Activated B cell treated with CpG ODN at 0.5 μM for 24 hours (primary cell): ENCODE measurements at regions not wholly inside any gene's neighbourhood (a gene's known extent, or its start where the extent isn't known, plus 50 kb on each side); places are given as distances from the start of the nearest gene placed in this dataset.

Source experiments
- ATAC-seq: fragments of 200-7000 bp; cut with Tn5 transposase; one replicate; pipeline ENCODE4 v1.10.0; 2021; ENCODE audit warnings: low read depth, mild to moderate bottlenecking, moderate library complexity
- CTCF ChIA-PET: fragments of 350-600 bp; sonication (Branson Sonifier 250); formaldehyde crosslinking; loops from one replicate; lab custom pipeline; 2021; ENCODE audit warnings: antibody characterized with exemption; lab: Charles Lee
- POLR2A ChIA-PET: fragments of 350-600 bp; sonication (Branson Sonifier 250); formaldehyde crosslinking; loops from one replicate; lab custom pipeline; 2021; ENCODE audit warnings: antibody characterized with exemption; lab: Charles Lee
- DNase-seq: peaks from one replicate; pipeline ENCODE4 v3.0.0; 2022
- H3K27ac Mint-ChIP-seq: one replicate; pipeline ENCODE4 v1.8.0; 2020; ENCODE audit warnings: mixed read lengths
- H3K27me3 Mint-ChIP-seq: one replicate; pipeline ENCODE4 v1.8.0; 2021; ENCODE audit warnings: mixed read lengths
- H3K36me3 Mint-ChIP-seq: one replicate; pipeline ENCODE4 v1.8.0; 2021; ENCODE audit warnings: low read depth, mixed read lengths
- H3K4me1 Mint-ChIP-seq: one replicate; pipeline ENCODE4 v1.8.0; 2021; ENCODE audit warnings: mixed read lengths
- H3K4me3 Mint-ChIP-seq: one replicate; pipeline ENCODE4 v1.8.0; 2020; ENCODE audit warnings: mild to moderate bottlenecking, mixed read lengths
- H3K9me3 Mint-ChIP-seq: one replicate; pipeline ENCODE4 v1.8.0; 2020; ENCODE audit warnings: mixed read lengths
- CTCF ChIP-seq: fragments of 200-600 bp; IDR thresholded peaks from one replicate; pipeline ENCODE4 v1.8.0; 2022; ENCODE audit warnings: antibody characterized with exemption, mild to moderate bottlenecking
- intact Hi-C: fragments of 100-400 bp; cut with micrococcal nuclease; formaldehyde crosslinking; loops from one replicate; pipeline ENCODE4 v1.15.1; 2024

- no peak overlapping the region for H3K4me3 Mint-ChIP-seq
- no peaks in the 10 kb centered on the region for H3K36me3 Mint-ChIP-seq
- ChIA-PET CTCF (interaction anchor here (1.5 kb wide), 1 partner anchor 12 kb away, joined by 3 read pairs; no protein-coding TSS in a partner anchor), POLR2A (no interaction called here)
- no peak overlapping the region for H3K27ac Mint-ChIP-seq
- H3K4me1 Mint-ChIP-seq, result no peaks in the 10 kb centered on the region
- intact Hi-C loops, result no loop called here
- H3K9me3 Mint-ChIP-seq, result peaks cover 6% of the 10 kb centered on the region
- H3K27me3 Mint-ChIP-seq, result peaks cover 7% of the 10 kb centered on the region
- TF ChIP-seq CTCF, result no peak
- DNase-seq, result no peak
- ATAC-seq, result no peak
These were observed 54.9 kb upstream of the GNG2 start for GRCh38 chr14:51805541-51805940.

GRCh38 chr14:51806026-51807023 lies 54.1 kb upstream of the GNG2 start:
- no peak for TF ChIP-seq CTCF
- POLR2A ChIA-PET, result no interaction called here
- H3K27me3 Mint-ChIP-seq, result peaks cover 7% of the 10 kb centered on the region
- intact Hi-C loops, result no loop called here
- no peak for ATAC-seq
- no peaks in the 10 kb centered on the region for H3K36me3 Mint-ChIP-seq
- no peak overlapping the region for H3K27ac Mint-ChIP-seq
- CTCF ChIA-PET, result interaction anchor here (1.5 to 3.2 kb wide), 2 partner anchors 13 to 173 kb away, joined by 3 to 11 read pairs; no protein-coding TSS in a partner anchor
- H3K9me3 Mint-ChIP-seq, result peaks cover 6% of the 10 kb centered on the region
- H3K4me1 Mint-ChIP-seq, result no peaks in the 10 kb centered on the region
- no peak overlapping the region for H3K4me3 Mint-ChIP-seq
- DNase-seq, result no peak

- POLR2A ChIA-PET, result no interaction called here
These were observed 53.1 kb upstream of the GNG2 start for GRCh38 chr14:51807356-51807755.

More at GRCh38 chr14:51807356-51807755, 53.1 kb upstream of the GNG2 start:
- Mint-ChIP-seq H3K27me3 (peaks cover 2% of the 10 kb centered on the region), H3K4me3 (no peak overlapping the region), H3K9me3 (peaks cover 6% of the 10 kb centered on the region), H3K36me3 (no peaks in the 10 kb centered on the region), H3K4me1 (no peaks in the 10 kb centered on the region), H3K27ac (no peak overlapping the region)
- no peak for ATAC-seq
- intact Hi-C loops, result no loop called here
- CTCF ChIA-PET, result interaction anchor here (3.2 kb wide), 1 partner anchor 172 kb away, joined by 11 read pairs; no protein-coding TSS in a partner anchor
- DNase-seq, result no peak
- TF ChIP-seq CTCF, result no peak
